SU-DHL-6 (cell line): ENCODE measurements at regions not wholly inside any gene's neighbourhood (a gene's known extent, or its start where the extent isn't known, plus 50 kb on each side); places are given as distances from the start of the nearest gene placed in this dataset.

Source experiments
- EZH2phosphoT487 ChIP-seq: fragments of 200-600 bp; sonication (generic), shearing (Covaris generic); conservative IDR thresholded peaks from 2 replicates; pipeline ENCODE4 v1.6.1; 2018; ENCODE audit warnings: mild to moderate bottlenecking, antibody characterized with exemption, low read length, moderate library complexity, mixed read lengths
- TF ChIP-seq, protein P1 (sequence below): fragments of 200-600 bp; sonication (generic); IDR thresholded peaks from one replicate; pipeline ENCODE4 v1.5.1; 2017; ENCODE audit warnings: antibody characterized with exemption, mild to moderate bottlenecking, low read length, moderate library complexity; ENCODE audit not compliant: insufficient read depth, poor library complexity, severe bottlenecking

- TF ChIP-seq, protein P1, sequence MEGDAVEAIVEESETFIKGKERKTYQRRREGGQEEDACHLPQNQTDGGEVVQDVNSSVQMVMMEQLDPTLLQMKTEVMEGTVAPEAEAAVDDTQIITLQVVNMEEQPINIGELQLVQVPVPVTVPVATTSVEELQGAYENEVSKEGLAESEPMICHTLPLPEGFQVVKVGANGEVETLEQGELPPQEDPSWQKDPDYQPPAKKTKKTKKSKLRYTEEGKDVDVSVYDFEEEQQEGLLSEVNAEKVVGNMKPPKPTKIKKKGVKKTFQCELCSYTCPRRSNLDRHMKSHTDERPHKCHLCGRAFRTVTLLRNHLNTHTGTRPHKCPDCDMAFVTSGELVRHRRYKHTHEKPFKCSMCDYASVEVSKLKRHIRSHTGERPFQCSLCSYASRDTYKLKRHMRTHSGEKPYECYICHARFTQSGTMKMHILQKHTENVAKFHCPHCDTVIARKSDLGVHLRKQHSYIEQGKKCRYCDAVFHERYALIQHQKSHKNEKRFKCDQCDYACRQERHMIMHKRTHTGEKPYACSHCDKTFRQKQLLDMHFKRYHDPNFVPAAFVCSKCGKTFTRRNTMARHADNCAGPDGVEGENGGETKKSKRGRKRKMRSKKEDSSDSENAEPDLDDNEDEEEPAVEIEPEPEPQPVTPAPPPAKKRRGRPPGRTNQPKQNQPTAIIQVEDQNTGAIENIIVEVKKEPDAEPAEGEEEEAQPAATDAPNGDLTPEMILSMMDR = no peak
- no peak for TF ChIP-seq EZH2phosphoT487
These were observed 278.1 kb upstream of the LRTM1 start for GRCh38 chr3:55205990-55206389.
